ENCODE measurements at regions not wholly inside any gene's neighbourhood (a gene's known extent, or its start where the extent isn't known, plus 50 kb on each side); places are given as distances from the start of the nearest gene placed in this dataset.

DNA sequence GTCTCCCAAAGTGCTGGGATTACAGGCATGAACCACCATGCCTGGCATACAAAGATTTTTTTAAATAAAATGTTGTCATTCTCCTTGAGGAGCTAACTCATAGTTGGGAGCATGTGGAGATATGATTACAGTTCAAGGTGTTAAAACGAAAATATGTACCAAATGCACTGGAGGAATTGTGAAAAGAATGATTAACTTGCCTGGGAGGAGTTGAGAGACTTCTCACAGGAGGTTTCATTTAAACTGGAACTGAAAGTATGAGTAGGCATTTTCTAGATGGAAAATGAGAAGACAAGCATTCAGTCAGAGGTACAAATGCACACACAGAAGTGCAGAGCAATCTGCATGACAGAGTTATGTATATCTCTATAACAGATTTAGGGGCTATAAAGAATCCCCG lies 126.6 kb upstream of the PDE1A start:
- POLR2A ChIA-PET = interaction anchor here (1.6 kb wide), 1 partner anchor 28 kb away, joined by 6 read pairs; no protein-coding TSS in a partner anchor
- 0 out of 2 replicates have a peak overlapping the region, but pooled peaks have one; percentile 4 for H2AFZ ChIP-seq (ENCODE audit: low read depth, low read length)

GRCh38 chr2:182554950-182555349 lies 128.1 kb upstream of the PDE1A start:
- H3K4me3 ChIP-seq = no peak overlapping the region
- no peak for FAIRE-seq
- DNase-seq (ENCODE audit: extremely low read depth in 1 of 4, low spot score in 3 of 4) = no peak
- H2AFZ ChIP-seq (ENCODE audit: low read depth, low read length) = no peak overlapping the region
- H3K9ac ChIP-seq (ENCODE audit: insufficient read depth in 1 of 2, low read depth in 2 of 2, low read length in 2 of 2) = no peak overlapping the region
- no peaks in the 10 kb centered on the region for H3K27me3 ChIP-seq (ENCODE audit: control insufficient read depth in 2 of 2, insufficient read depth in 2 of 2, low read length in 2 of 2)
- ATAC-seq = no peak
- H3K36me3 ChIP-seq (ENCODE audit: control insufficient read depth, insufficient read depth, low read length) = no peaks in the 10 kb centered on the region
- intact Hi-C loops (cut with micrococcal nuclease) = no loop called here
- no TSS peak for BruUV-seq (replicated peaks)
- no peaks in the 10 kb centered on the region for H3K4me1 ChIP-seq (replicated peaks in 1 of 2; ENCODE audit: control insufficient read depth in 2 of 2, insufficient read depth in 2 of 2, low read length in 2 of 2)
- ChIA-PET CTCF (ENCODE audit: low intra/inter-chr PET ratio) (no interaction called here), POLR2A (no interaction called here)
- in situ Hi-C loops (cut with MboI) = no loop called here
- 5% methylated on average over 4 of the region's 4 CpGs for WGBS (ENCODE audit: insufficient coverage, low coverage, missing lambda C conversion rate)
- H3K27ac ChIP-seq (ENCODE audit: extremely low read depth, low read depth, low read length) = no peak overlapping the region
- no peak overlapping the region for H3K4me2 ChIP-seq (ENCODE audit: insufficient read depth, low read length)
- H3K79me2 ChIP-seq (ENCODE audit: control insufficient read depth, insufficient read depth, low read length) = no peaks in the 10 kb centered on the region
- H4K20me1 ChIP-seq (replicated peaks; ENCODE audit: control insufficient read depth, insufficient read depth, low read length) = no peaks in the 10 kb centered on the region
- H3K9me1 ChIP-seq (ENCODE audit: control insufficient read depth, insufficient read depth, low read length) = no peaks in the 10 kb centered on the region
- H3K9me3 ChIP-seq (replicated peaks; ENCODE audit: control insufficient read depth, insufficient read depth, low read depth, low read length) = no peaks in the 10 kb centered on the region
- TF ChIP-seq, protein P1, sequence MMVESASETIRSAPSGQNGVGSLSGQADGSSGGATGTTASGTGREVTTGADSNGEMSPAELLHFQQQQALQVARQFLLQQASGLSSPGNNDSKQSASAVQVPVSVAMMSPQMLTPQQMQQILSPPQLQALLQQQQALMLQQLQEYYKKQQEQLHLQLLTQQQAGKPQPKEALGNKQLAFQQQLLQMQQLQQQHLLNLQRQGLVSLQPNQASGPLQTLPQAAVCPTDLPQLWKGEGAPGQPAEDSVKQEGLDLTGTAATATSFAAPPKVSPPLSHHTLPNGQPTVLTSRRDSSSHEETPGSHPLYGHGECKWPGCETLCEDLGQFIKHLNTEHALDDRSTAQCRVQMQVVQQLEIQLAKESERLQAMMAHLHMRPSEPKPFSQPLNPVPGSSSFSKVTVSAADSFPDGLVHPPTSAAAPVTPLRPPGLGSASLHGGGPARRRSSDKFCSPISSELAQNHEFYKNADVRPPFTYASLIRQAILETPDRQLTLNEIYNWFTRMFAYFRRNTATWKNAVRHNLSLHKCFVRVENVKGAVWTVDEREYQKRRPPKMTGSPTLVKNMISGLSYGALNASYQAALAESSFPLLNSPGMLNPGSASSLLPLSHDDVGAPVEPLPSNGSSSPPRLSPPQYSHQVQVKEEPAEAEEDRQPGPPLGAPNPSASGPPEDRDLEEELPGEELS (CRISPR knock-in tag; IDR thresholded peaks at IDR 0.05; ENCODE audit: borderline replicate concordance) = no peak
- TF ChIP-seq SETDB1 (IDR thresholded peaks at IDR 0.05; ENCODE audit: low read length) (no peak), HCFC1 (IDR thresholded peaks at IDR 0.05; ENCODE audit: low read depth, low read length) (no peak), KLF16 (IDR thresholded peaks at IDR 0.05) (no peak), MYC (IDR thresholded peaks at IDR 0.05; ENCODE audit: low read depth, low read length) (no peak), MYC (CRISPR knock-in tag; IDR thresholded peaks at IDR 0.05; ENCODE audit: borderline replicate concordance, low read depth) (no peak)
- TF ChIP-seq, protein P2, sequence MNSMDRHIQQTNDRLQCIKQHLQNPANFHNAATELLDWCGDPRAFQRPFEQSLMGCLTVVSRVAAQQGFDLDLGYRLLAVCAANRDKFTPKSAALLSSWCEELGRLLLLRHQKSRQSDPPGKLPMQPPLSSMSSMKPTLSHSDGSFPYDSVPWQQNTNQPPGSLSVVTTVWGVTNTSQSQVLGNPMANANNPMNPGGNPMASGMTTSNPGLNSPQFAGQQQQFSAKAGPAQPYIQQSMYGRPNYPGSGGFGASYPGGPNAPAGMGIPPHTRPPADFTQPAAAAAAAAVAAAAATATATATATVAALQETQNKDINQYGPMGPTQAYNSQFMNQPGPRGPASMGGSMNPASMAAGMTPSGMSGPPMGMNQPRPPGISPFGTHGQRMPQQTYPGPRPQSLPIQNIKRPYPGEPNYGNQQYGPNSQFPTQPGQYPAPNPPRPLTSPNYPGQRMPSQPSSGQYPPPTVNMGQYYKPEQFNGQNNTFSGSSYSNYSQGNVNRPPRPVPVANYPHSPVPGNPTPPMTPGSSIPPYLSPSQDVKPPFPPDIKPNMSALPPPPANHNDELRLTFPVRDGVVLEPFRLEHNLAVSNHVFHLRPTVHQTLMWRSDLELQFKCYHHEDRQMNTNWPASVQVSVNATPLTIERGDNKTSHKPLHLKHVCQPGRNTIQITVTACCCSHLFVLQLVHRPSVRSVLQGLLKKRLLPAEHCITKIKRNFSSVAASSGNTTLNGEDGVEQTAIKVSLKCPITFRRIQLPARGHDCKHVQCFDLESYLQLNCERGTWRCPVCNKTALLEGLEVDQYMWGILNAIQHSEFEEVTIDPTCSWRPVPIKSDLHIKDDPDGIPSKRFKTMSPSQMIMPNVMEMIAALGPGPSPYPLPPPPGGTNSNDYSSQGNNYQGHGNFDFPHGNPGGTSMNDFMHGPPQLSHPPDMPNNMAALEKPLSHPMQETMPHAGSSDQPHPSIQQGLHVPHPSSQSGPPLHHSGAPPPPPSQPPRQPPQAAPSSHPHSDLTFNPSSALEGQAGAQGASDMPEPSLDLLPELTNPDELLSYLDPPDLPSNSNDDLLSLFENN (IDR thresholded peaks at IDR 0.05; ENCODE audit: low read depth in 2 of 2, low read length in 2 of 2) = no peak

More for the DNA sequence above, 126.6 kb upstream of the PDE1A start:
- FAIRE-seq (no peak), ATAC-seq (no peak), DNase-seq (ENCODE audit: extremely low read depth in 1 of 4, low spot score in 3 of 4) (no peak)
- in situ Hi-C loops (cut with MboI) = no loop called here
- Histone ChIP-seq H3K4me1 (replicated peaks in 1 of 2; ENCODE audit: control insufficient read depth in 2 of 2, insufficient read depth in 2 of 2, low read length in 2 of 2) (no peaks in the 10 kb centered on the region), H3K9me3 (replicated peaks; ENCODE audit: control insufficient read depth, insufficient read depth, low read depth, low read length) (no peaks in the 10 kb centered on the region), H3K36me3 (ENCODE audit: control insufficient read depth, insufficient read depth, low read length) (no peaks in the 10 kb centered on the region), H3K4me3 (no peak overlapping the region), H3K79me2 (ENCODE audit: control insufficient read depth, insufficient read depth, low read length) (no peaks in the 10 kb centered on the region), H3K27me3 (ENCODE audit: control insufficient read depth in 2 of 2, insufficient read depth in 2 of 2, low read length in 2 of 2) (no peaks in the 10 kb centered on the region), H4K20me1 (replicated peaks; ENCODE audit: control insufficient read depth, insufficient read depth, low read length) (no peaks in the 10 kb centered on the region), H3K9me1 (ENCODE audit: control insufficient read depth, insufficient read depth, low read length) (no peaks in the 10 kb centered on the region), H3K27ac (ENCODE audit: extremely low read depth, low read depth, low read length) (no peak overlapping the region), H3K9ac (ENCODE audit: insufficient read depth in 1 of 2, low read depth in 2 of 2, low read length in 2 of 2) (no peak overlapping the region), H3K4me2 (ENCODE audit: insufficient read depth, low read length) (no peak overlapping the region)
- intact Hi-C loops (cut with micrococcal nuclease) = no loop called here
- CTCF ChIA-PET (ENCODE audit: low intra/inter-chr PET ratio) = no interaction called here
- TF ChIP-seq NFE2 (IDR thresholded peaks at IDR 0.05; ENCODE audit: low read depth) (0 out of 2 replicates have a peak, but pooled peaks have one; percentile 3), IRF1 (CRISPR knock-in tag; IDR thresholded peaks at IDR 0.05; ENCODE audit: borderline replicate concordance) (no peak)
- BruUV-seq (replicated peaks) = no TSS peak
- 0% methylated on average over 2 of the region's 2 CpGs for WGBS (ENCODE audit: insufficient coverage, low coverage, missing lambda C conversion rate)

All from K562 (cell line).